Activated CD8-positive, alpha-beta memory T cell treated with anti-CD3 and anti-CD28 coated beads, Interleukin-2, amount 50 U/mL, for 24 hours (primary cell): ENCODE measurements at regions not wholly inside any gene's neighbourhood (a gene's known extent, or its start where the extent isn't known, plus 50 kb on each side); places are given as distances from the start of the nearest gene placed in this dataset.

ENCODE experiments used
- DNase-seq: peaks from one replicate; pipeline ENCODE4 v3.0.0-alpha.2; 2020; ENCODE audit errors: extremely low read depth

- no peak for DNase-seq
These were observed 444.0 kb upstream of the NFE2L3 start for GRCh38 chr7:25707768-25708620.

GRCh38 chr7:25710959-25711358 lies 441.0 kb upstream of the NFE2L3 start:
- no peak for DNase-seq

GRCh38 chr7:25711940-25712339 lies 440.1 kb upstream of the NFE2L3 start:
- DNase-seq = no peak

- no peak for DNase-seq
These were observed 439.5 kb upstream of the NFE2L3 start for GRCh38 chr7:25712500-25712899.

DNA sequence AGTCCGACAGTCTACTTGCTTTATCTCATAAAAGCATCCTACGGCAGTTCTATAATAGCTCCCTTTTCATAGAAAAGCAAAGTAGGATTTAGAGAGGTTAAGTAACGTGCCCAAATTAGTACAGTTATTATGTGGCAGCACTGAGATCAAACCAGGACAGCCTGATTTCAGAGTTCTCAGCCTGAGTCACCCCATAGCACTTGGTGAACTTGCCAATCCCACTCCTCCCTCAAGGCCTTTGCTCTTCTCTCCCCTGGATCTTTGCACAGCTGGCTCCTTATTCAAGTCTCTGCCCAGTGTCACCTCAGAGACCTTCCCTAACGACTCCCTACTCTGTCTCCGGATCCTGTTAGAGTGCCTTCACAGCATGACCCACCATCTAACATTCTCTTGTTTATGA lies 438.0 kb upstream of the NFE2L3 start:
- no peak for DNase-seq

GRCh38 chr7:25716421-25716820 lies 435.6 kb upstream of the NFE2L3 start:
- DNase-seq = no peak

DNA sequence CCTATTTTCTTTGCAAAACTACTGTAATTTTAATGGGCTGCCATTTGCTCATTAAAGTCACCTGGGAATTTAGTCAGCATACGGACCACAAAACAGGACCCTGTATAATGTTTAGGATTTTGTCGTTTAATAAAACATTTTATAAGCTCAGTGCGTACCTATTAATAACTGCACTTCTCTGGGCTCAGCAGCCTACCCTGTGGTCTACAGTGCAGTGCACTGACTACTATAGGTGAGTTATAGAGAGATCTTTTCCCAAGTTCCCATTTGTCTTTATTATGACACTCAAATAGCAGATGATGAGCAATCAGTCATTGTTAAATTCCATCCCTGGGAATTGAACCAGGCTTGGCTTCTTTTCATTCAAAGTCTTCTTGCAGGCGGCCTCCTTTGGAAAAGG lies 433.4 kb upstream of the NFE2L3 start:
- DNase-seq = no peak

DNA sequence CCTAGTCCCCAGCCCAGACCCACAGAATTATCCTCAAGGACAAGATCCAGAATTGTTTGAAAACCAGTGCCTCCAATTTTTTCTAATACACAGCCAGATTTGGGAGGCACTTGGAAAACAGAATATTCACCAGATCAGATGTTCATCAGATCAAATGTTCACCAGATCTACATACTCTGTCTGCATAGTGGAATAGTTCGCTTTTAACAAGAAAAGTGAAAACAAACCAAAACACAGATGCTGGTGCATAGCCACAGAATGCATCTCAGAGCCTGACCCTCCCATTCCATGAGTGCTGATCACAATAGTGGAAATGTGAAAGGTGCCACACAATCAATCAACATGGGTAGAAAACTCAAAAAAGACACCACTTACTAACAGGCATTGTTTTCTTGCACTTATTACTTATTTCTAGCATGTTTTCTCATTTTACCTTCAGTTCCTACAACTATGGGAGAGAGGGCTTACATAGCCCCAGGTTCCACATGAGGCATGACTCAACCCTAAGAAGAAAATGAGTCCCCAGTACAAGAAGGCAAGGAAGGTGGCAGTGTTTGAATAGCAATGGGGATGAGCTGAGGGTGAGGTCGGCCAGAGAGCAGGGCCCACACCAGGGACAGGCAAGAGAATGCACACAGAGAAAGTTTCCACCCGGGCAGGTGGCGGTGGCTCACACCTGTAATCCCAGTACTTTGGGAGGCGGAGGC lies 432.7 kb upstream of the NFE2L3 start:
- DNase-seq = no peak

GRCh38 chr7:25720427-25720826 lies 431.6 kb upstream of the NFE2L3 start:
- DNase-seq = no peak

GRCh38 chr7:25722856-25723255 lies 429.1 kb upstream of the NFE2L3 start:
- DNase-seq = no peak

GRCh38 chr7:25725451-25725850 lies 426.5 kb upstream of the NFE2L3 start:
- no peak for DNase-seq

DNA sequence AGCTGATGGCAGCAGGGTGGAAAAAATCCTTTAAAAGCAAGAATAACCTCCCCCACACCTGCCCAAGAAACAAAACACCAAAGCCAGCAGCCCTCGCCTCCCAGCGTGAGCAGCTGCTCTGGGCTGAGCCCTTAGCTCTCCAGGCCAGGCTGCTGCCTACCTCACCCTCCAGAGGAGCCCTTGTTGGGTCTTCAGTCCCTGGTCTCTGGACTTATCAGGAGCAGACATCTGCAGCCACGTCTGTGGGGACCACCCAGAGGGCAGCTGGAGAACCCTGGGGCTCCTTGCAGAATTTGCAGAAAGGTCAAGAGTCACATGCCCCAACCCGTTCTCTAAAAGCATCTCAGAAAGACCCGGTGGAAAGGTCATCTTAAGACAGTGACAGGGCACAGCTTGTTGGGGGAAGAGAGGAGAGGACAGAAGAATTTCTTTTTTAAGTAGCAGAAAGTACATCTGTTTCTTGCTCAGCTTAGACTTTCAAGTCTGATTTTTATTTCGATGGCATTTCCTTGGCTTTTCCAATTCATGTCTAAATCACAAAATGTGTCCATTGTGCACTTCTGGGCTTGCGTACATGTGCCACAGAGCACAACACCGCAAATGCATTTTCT lies 425.7 kb upstream of the NFE2L3 start:
- no peak for DNase-seq

GRCh38 chr7:25726781-25727311 lies 425.2 kb upstream of the NFE2L3 start:
- DNase-seq = no peak

DNA sequence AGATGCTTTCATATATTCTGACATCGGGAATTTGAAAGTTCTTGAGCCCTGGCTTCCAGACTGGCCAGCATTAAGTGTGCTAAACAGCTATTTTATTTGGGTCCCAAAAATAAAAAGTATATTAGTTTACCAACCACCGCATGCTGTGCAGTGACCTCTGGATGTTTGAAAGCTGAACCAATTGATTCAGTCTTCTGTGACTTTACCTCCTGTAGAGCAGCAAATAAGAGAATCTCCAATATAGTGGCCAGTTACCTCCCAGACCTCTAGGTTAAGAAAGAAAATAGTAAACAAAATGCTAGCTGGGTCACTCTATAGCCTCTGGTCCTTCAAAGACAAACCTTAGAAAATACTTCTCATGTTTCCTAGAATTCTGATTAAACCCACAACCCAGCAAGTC lies 424.6 kb upstream of the NFE2L3 start:
- DNase-seq = no peak

DNA sequence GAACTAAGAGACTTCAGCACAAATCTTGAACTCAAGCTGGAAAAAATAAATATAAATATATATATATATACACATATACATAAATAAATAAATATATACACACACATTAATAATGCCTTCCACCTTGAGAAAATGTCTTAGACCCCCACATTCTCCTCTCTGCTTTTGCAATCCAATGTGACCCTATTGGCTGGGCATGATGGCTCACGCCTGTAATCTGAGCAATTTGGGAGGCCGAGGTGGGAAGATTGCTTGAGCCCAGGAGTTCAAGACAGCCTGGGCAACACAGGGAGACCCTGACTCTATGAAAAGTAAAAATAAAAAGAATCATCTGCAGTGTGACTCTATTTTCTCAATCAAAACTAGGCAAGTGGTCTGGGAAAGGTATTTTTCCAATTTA lies 424.1 kb upstream of the NFE2L3 start:
- DNase-seq = no peak

- DNase-seq = no peak
These were observed 420.7 kb upstream of the NFE2L3 start for GRCh38 chr7:25731068-25731845.

DNA sequence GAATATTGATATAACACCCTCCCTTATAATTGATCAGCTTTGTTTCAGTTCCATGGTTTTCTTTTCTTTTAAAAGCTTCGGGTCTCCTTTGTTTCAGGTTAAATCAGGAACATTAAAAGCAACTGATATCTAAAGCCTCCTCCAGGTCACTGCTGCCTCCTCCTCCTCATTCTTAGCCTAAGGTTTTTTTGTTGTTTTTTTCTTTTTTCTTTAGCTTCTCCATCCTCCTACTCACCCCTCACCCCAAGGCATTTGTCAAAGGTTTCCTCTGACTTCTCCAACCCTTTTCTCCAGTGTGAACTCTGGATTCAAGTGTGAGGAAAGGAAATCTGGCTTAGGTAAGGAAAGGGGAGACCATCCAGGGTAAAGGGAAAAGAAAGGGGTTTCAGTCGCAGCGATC lies 420.2 kb upstream of the NFE2L3 start:
- no peak for DNase-seq

DNA sequence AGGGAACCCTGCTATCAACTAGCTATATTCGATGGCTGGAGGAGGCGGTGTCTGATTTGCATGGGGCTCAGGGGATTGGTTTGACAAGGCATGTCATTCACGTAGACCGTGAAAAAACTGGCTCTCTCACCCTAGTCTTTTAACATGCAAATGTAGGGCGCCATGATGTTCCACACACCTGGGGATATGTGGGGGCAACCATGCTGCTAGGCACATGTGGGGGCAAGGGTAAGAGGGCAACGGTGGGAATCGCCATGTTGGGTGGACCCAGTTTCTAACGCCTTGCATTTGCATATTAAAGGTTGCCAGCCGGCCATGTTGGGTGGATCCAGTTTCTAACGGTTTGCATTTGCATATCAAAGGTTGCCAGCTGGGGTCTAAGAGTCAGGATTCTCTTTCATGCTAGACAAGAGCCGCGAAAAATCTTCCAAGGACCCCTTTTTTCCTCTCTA lies 419.2 kb upstream of the NFE2L3 start:
- no peak for DNase-seq

GRCh38 chr7:25735674-25736242 lies 416.2 kb upstream of the NFE2L3 start:
- DNase-seq = no peak

- no peak for DNase-seq
These were observed 413.5 kb upstream of the NFE2L3 start for GRCh38 chr7:25738528-25738927.

DNA sequence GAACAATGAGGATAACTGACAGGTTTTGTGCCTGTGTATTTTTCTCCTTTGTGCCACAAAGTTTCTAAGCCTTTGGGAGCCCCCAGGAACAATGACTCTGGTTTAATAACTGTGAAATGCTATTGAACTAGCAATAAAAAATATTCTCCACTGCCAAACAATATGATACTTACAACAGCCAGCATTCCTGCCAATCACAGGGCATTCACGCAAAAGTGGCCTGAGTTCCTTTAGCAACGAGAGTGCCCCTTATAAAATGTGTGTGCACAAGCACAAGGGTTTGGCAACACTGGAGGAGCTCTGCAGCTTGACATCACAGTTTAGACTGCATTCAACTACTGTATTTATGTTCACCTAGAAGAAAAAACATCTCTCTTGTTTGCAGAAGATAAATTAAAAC lies 412.9 kb upstream of the NFE2L3 start:
- DNase-seq = no peak
